ENCODE measurements at regions not wholly inside any gene's neighbourhood (a gene's known extent, or its start where the extent isn't known, plus 50 kb on each side); places are given as distances from the start of the nearest gene placed in this dataset.

DNA sequence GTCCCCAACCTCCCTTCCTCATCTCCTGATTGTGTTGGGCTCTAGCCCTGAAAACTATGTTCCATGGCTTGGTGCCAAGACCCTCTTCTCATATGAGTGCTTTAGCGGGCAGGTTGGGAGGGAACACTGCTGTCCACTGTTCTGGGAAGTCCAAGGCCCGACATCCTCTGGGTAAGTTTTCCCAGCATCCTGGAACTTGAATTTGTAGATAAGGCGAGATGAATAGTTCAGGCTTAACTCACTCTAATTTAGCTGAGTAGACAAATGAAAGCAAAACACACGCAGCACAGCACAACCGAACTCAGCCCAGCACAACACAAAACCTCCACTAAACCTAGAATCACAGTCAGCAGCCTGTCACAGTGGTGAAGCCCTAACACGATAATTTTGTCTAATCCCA is 95.3 kb upstream of the SLC28A3 start:
- TF ChIP-seq, protein P1, sequence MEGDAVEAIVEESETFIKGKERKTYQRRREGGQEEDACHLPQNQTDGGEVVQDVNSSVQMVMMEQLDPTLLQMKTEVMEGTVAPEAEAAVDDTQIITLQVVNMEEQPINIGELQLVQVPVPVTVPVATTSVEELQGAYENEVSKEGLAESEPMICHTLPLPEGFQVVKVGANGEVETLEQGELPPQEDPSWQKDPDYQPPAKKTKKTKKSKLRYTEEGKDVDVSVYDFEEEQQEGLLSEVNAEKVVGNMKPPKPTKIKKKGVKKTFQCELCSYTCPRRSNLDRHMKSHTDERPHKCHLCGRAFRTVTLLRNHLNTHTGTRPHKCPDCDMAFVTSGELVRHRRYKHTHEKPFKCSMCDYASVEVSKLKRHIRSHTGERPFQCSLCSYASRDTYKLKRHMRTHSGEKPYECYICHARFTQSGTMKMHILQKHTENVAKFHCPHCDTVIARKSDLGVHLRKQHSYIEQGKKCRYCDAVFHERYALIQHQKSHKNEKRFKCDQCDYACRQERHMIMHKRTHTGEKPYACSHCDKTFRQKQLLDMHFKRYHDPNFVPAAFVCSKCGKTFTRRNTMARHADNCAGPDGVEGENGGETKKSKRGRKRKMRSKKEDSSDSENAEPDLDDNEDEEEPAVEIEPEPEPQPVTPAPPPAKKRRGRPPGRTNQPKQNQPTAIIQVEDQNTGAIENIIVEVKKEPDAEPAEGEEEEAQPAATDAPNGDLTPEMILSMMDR (IDR thresholded peaks at IDR 0.05): no peak
- TF ChIP-seq ZFX (IDR thresholded peaks at IDR 0.05; ENCODE audit: borderline replicate concordance): no peak
- no peak overlapping the region for H3K27ac ChIP-seq

DNA sequence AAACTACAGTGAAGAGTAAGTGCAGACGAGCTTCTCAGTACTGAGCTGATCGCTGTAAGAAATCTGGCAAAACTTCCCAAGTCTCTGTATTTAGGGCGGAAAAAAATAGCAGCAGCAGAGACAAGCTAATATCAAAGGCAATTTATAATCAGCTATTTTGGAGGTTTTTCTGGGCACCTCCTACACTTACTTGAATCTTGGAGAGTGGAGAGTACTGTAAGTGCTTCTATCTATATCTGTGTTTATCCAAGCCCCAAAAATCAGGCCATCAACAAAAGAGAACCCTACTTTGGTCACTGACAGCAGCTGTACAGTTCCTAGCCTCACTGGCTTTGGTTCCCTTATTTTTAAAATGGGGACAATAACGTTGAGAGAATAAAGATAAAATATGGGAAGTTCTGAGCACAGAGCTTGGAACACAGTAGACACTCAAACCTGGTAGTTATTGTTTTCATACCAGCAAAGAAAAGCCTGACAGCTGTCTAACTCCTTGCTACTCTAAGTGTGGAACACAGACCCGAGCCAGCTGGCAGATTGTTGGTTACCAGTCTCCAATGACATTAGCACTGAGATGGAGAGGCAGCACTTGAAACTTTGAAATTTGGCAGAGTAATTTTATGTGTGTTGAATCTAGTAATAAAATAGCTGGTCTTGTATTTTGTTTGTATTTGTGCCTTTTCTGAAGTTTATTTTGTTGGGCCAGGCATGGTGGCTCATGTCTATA is 96.0 kb upstream of the SLC28A3 start:
- no peak for TF ChIP-seq ZFX (IDR thresholded peaks at IDR 0.05; ENCODE audit: borderline replicate concordance)
- TF ChIP-seq, protein P1 (IDR thresholded peaks at IDR 0.05): no peak
- no peak overlapping the region for H3K27ac ChIP-seq

DNA sequence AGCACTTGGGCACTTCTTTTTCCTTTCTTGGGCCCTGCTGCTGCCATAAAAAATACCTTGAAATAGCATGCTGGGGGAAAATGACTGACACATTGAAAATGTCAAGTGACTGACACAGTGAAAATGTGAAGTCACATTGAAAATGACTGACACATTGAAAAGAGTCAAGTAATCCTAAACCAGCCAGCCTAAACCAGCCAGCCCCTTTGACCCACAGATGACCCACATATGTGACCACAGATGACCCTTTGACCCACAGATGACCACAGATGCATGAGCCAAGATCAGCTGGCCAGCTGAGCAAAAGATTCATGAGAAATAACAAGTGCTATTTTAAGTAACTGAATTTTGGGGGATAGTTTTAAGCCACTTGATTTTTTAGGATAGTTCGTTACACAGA is 97.8 kb upstream of the SLC28A3 start:
- no peak overlapping the region for H3K27ac ChIP-seq
- no peak for TF ChIP-seq ZFX (IDR thresholded peaks at IDR 0.05; ENCODE audit: borderline replicate concordance)

DNA sequence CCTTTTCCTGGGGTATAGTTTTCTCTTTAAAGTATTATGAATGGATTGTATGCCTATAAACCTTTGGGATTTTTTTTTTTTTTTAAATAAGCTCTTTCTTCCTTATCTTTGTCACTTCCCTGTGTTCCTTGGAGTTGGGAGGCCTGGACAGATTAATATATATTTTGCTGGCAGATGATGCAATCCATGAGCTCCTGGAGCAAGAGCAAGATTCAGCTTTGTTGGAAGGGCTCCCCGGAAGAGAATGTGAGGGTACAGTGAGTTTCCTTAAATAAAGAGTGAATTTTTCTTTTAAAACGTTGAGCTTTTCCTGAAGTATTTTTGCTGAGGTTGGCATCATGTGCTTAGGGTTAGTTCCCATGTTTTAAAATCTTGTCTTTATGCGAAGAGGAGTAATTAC is 98.7 kb upstream of the SLC28A3 start:
- TF ChIP-seq ZFX (IDR thresholded peaks at IDR 0.05; ENCODE audit: borderline replicate concordance): no peak
- TF ChIP-seq, protein P1 (IDR thresholded peaks at IDR 0.05): no peak
- H3K27ac ChIP-seq: no peak overlapping the region

DNA sequence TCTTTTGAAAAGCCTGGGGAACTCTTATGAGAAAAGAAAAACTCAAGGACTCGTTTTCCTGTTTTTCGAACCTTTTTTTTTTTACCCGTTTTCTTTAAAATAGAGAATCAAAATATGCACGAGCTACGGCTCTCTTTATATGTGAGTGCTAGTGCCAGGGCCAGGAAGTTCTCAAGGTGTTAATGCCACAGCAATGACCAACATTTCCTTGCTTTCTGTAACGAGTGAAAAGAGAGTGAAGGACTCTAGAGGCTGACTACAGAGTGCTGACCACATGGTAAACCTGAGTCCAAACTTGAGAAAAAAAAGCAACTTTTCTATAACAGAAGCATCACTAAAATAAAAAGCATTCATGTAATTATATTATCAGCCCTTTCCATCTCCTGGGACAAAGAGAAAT is 102.2 kb upstream of the SLC28A3 start:
- no peak for TF ChIP-seq ZFX (IDR thresholded peaks at IDR 0.05; ENCODE audit: borderline replicate concordance)
- TF ChIP-seq, protein P1 (IDR thresholded peaks at IDR 0.05): no peak
- H3K27ac ChIP-seq: no peak overlapping the region

DNA sequence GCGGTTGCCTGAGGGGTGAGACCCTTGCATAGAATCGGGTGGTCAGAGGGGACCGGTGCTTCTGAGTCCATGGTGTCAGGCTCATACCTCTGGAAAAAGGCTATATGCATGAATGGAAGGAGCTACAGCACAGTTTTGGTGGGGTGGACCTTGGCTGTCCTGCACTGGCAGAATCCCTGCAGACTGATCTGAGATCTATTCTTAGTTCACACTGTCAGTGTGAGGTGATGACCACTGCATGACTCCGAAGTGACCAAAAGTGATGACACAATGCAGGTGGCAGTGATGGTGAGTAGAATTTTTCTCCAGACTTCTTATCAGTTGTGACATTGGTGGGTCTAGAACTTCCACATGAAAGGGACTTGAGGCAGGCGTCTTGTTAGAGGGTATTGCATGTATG is 105.2 kb upstream of the SLC28A3 start:
- no peak overlapping the region for H3K27ac ChIP-seq
- TF ChIP-seq, protein P1 (IDR thresholded peaks at IDR 0.05): no peak
- no peak for TF ChIP-seq ZFX (IDR thresholded peaks at IDR 0.05; ENCODE audit: borderline replicate concordance)

DNA sequence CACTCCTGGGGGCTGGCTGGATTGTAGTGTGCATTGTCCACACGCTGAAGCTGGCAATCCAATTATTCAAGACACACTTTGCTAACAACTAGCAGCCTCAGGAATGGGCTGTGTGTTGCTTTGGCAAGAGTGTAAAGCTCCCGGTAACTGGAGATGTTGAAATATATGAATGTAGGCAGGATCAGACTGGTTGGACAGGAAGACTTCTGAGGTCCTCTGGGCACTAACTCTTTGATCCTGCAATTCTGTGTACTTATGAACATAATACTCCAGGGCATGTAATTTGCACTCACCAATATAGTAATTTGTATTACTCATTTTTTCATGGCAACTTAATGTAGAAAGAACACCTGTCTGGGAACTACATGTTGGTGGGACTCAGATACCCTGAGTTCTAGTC is 106.7 kb upstream of the SLC28A3 start:
- H3K27ac ChIP-seq: no peak overlapping the region
- no peak for TF ChIP-seq ZFX (IDR thresholded peaks at IDR 0.05; ENCODE audit: borderline replicate concordance)
- TF ChIP-seq, protein P1 (IDR thresholded peaks at IDR 0.05): no peak

DNA sequence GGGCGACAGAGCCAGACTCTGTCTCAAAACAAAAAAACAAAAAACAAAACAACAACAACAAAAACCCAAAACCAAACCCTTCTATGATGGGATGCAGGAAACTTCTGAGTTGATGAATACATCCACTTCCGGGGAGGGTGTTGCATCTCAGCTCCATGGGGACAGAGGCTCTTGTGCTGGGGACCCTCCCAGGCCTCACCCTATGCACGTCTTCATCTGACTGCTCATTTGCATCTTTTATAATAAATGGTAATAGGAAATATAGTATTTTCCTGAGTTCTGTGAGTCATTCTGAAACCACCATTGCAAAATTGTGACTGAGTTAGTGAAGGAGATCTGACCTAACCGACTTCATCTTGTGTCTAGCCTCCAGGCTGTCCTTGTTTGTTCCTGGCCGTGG is 109.5 kb upstream of the SLC28A3 start:
- H3K27ac ChIP-seq: no peak overlapping the region
- TF ChIP-seq, protein P1 (IDR thresholded peaks at IDR 0.05): no peak
- TF ChIP-seq ZFX (IDR thresholded peaks at IDR 0.05; ENCODE audit: borderline replicate concordance): no peak
